NCI-H774 (cell line): ENCODE measurements at regions not wholly inside any gene's neighbourhood (a gene's known extent, or its start where the extent isn't known, plus 50 kb on each side); places are given as distances from the start of the nearest gene placed in this dataset.
"Not testable (repeated sequence)": the region's sequence is repeated elsewhere in the genome, so short reads cannot be mapped to it uniquely, and the experiment has no call there.

ENCODE experiments used
- DNase-seq: peaks from one replicate; lab custom pipeline; 2025; lab: John Stamatoyannopoulos, UW

DNA sequence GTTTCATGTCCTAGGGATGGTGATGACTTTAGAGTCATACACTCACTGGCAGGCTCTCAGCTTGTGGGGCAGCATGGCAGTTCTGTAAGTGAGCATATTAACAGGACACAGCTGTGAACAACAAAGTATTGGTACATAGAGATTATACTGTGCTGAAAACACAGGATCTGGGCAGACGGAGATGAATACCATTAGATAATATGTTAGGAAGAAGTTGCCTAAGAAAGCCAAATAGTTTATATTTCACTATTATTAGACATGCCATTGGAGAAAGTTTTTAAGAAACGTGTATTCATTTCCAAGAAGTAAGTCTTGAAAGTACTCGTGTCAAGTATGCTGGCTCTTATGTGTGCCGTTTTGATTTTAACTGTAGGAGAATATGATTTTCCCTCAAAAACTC is 274.5 kb downstream of the INHBA start:
- DNase-seq = no peak

DNA sequence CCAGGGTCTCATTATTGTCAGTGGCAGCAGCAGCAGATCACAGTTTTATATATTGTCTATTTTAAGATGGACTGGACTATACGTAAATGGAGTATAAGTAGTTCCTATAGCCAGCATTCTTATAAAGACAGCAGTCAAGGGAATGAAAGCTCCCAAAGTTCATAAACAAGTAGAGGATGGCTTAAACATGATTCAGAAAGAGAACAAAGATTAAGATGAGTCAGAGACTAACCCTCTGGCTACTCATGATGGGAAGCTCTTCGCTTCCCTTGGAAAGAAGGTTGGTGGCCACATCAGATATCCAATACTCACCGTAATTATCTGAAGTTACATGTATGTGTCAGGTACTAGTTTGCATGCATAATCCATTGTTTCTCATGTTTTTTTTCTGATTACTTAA is 277.0 kb downstream of the INHBA start:
- DNase-seq = no peak

DNA sequence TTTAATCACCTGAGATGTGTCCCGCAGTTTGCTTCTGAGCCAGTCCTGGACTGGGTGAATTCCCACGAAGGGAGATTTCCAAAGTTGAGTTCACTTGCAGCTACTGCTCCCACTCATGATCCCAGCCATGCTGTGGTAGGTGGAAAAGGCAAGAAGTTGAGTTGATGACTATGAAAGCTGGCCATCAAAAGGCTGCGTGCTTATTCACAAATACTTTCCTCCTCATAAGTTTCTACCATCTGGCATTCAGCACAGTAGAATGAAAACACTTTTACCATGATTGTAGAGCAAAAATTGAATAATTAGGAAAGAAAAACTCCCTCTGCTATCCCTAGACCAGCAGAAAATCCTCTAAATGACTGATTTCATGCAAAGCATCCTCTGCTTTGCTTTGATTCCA is 281.8 kb downstream of the INHBA start:
- no peak for DNase-seq

DNA sequence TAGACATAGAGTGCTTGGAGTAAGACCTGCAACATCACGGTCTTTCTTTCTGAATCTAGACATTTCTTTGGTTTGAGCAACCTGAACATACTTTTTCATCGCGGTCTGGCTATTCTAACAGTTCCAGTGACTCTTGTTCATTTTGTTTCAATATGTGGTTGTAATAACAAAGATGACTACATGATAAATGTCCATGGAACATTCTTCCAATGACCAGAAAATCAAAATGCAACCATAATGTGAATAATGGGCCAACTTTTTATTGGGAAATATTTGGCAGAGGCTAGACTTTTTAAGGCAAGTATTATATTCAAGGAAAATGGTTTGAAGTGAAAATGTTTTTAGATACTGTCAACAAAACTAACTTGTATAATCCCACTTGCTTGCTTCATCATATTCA is 282.5 kb downstream of the INHBA start:
- no peak for DNase-seq

DNA sequence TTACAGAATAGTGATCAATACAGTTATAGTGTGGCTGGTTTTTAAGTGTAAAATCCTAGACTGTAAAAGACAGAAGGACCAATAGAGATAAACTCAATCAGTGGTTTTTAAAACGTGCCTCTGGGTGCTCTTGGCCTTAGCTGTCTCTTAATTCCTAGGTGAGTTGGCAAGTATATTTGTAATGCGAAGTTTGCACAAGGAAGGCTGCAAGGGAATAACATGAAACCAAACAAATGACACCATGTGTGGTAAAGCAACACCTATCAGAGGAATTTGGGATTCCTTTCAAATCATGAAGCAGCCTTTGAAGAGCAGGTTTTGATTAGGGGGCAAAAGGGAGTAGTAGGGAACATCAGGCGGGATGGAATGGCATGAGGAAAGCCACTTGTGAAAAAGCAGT is 284.6 kb downstream of the INHBA start:
- no peak for DNase-seq

DNA sequence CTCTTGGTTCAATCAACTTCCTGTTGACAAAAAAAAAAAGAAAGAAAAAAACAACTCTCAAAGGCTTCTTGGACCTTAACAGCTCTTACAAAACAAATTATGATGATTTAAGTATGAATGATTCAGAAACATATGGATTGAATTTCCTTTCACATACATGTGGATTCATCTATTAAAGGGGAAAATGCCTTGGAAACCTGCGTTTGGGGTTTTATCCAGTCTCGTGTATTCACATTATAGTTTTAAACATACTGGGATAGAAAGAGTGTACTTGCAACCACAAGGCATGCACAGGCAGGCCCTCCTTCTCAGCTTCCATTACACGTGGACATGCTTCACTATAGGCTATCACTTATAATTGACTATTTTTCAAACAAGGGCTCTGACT is 286.7 kb downstream of the INHBA start:
- DNase-seq = no peak

DNA sequence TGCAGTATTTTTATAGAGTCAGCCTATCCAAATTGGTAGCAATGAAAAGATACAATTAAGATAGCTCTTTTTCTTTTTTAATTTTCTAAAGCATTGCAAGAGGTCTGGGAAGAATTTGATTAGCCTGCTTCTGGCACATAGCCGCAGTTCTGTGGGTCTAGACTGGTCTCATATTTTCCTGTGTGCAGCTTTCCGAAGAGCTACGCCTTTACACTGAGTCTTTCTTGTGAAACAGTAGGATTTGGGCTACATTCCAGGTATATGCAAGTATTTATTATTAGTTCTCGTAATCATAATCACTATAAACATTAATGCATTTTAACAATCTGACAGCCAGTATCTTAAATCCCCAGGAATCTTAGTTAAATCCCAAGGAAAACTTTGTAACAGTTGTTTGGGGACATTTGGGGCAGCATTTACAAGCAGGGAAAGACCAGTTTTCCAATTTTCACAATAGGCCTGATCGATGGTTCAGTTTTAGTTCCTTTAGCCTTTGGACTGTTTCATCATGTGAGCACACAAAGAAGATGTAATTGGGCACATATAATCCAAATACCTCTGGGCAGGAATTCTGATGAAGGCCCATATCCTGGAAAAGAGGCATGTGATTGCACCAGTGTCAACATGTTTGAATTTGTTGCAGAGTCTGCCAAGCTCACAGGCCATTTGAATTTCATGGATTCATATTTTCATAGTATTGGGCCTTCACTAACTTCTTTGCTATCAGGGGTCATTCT is 287.3 kb downstream of the INHBA start:
- DNase-seq = no peak

DNA sequence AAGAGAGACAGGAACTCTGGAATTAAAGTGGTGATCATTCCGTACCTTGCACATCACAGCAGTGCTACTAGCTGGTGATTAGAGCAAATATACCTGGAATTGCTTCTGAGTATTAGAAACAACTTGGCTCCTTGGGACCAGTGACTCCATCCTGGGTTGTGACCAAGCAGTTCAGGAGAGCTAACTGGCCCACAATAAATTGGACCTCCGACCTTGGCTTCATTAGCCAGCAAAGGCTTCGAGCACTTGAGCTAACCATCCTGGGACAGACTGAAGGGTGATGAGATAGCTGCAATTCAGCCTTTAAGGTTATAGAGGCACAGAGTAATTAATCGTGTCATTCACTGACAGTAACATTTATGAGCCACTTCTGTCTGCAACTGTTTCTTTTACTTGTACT is 287.8 kb downstream of the INHBA start:
- DNase-seq = no peak

DNA sequence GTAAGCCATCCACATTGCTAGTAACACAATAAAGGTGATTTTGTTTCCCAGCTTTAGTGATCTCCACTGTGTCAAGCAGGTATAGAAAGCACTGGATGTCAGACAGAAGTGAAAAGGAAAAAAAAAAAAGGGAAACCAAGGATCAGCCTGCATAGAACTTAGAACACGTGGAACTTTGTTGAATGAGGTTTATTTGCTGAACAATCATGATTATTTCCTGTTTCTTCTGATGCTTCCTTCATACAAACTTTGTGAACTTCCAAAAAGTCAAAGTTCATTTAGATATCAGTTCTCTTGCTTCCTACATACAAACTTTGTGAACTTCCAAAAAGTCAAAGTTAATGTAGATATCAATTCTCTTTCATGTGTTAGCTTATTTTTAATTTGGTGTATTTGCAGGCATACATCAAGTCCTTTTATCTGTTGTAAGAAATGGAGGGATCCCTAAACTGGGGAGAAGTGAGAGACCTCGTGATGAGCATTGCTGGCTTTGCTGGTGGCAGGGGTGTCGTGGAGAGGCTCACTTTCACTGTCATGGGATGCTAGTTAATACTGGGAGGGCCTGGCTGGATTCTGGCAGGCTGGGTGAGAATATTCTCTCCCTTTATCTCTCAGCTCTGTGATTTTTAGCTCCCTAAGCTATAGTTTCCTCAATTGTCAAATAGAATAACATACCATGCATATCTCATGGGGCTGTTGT is 298.4 kb downstream of the INHBA start:
- no peak for DNase-seq

DNA sequence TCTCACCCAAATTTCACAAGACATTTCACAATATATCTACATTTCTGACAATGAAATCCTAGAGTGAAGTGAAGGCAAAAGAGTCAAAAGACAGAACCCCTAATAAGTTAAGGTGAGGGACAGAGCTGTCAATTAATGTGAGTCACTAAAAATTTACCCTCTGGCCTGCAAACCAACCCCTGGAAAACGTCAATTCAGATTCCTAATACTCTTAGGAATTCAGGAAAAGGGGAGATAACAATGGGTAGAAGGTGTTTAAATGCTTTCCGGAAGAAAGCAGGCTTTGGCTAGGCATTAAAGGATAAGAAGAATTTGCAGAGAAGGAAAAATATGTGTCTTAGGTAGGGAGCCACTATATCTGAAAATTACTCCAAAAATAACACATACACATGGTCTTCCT is 299.6 kb downstream of the INHBA start:
- no peak for DNase-seq

DNA sequence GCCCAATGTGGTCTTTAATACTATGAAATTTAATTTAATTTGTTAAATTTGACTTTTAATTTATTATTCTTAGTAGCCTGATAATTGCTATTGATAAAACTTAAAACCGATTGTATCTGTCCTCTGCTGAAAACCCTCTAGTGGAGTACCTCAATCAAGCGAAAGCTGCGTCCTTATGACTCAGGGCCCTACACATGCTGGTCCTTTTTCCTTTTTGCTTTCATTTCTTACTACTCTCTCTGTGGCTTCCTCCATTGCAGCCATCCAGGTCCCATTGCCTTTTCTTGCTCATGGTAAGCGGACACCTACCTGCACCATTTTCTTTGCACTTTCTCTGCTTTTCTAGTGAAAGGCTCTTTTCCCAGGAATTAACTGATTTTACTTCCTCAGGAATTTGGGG is 301.1 kb downstream of the INHBA start:
- no peak for DNase-seq

DNA sequence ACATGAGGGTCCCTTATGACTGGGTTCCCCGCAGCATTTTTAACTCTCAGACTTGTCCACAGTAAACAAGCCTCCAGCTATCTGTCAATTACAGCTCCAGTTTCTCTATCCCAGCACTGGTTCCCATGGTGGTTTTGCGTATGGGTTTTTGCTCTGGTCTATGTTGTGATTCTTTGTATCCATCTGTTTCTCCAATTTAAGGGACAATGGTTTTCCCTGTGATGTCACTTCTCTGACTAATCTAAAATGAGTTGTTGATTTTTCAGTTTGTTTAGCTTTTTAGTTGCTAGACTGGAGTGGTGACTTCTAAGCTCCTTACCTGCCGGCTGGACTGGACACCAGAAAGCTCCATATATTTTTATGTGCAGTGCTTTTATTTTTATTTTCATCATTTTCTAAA is 303.7 kb downstream of the INHBA start:
- no peak for DNase-seq

DNA sequence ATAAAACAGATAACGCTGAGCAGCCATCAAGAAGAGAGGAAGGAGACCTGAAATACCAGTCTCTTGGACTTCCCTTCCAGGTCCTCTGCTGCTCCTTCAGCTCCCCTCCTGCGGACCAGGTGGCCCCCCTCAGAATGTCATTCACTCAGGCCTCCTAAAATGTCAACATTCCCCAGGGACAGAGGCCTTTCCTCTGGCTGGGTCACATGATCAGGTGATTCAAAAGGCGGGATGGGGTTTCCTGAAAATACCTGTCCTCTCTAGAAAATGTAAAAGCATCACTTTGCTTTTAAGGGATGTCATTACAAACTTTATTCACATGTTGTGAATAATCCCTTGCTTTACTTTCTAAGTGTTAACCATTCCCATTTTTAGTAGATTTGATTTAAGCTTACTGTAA is 311.1 kb downstream of the INHBA start:
- no peak for DNase-seq

DNA sequence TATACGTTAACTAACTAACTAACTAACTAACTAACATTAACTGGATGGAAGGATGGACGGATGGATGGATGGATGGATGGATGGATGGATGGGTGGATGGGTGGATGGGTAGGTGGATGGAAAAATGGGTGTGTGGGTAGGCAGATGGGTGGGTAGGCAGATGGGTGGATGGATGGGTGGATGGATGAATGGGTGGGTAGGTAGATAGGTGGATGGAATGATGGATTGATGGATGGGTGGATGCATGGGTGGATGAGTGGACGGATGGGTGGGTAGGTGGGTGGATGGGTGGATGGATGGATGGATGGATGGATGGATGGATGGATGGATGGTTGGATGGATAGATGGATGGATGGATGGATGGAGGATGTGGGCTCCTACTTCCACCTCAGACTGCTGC is 314.0 kb downstream of the INHBA start:
- not testable (repeated sequence) for DNase-seq

DNA sequence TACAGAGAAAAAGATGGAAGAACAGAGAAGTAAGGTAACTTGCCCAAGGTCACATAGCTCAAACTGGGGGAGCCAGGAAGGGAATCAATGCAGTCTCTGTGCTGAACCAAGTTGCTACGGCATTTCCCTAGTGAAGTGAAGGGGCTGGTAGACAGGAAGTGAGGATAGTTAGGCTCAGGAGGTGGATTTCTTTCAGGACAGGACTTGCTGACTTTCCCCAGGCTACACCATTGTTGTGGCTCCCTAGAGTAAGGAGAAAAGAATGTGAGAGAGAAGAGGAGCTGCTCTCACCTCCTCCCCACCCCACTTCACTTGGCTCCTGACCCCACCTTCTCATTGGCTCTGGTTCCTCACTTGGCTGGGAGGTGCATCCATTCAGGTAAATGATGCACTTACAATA is 316.9 kb downstream of the INHBA start:
- DNase-seq = no peak

DNA sequence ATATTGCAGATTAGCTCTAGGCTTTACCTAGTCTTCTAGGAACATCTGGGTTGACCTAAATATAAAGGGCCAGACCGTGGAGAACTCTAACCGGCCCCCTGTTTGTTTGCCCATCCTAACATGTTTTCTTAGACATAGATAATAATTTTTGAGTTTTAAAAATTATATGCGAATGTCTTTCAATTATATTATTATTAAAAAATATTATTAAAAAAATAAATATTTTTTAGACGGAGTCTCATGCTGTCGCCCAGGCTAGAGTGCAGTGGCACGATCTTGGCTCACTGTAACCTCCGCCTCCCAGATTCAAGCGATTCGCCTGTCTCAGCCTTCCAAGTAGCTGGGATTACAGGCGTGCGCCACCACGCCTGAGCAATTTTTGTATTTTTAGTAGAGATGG is 318.5 kb downstream of the INHBA start:
- no peak for DNase-seq

DNA sequence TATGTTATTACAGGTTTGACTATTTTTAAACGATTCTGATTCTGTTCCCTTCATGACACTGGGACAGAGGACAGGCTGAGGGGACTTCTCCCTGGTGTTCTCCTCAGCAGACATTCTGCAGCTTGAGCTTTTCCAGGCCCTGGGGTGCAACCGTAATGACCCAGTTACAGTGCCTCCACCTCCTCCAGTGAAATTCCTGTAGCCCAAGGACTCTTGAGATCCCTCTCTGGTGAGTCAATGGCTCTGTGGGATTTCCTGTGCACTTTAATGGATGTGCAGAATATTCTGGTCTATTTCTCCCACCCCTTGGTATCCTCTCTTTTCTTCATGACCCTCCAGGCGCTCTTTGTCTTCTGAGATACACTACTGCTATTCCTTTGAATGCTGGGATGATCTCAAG is 319.3 kb downstream of the INHBA start:
- no peak for DNase-seq

DNA sequence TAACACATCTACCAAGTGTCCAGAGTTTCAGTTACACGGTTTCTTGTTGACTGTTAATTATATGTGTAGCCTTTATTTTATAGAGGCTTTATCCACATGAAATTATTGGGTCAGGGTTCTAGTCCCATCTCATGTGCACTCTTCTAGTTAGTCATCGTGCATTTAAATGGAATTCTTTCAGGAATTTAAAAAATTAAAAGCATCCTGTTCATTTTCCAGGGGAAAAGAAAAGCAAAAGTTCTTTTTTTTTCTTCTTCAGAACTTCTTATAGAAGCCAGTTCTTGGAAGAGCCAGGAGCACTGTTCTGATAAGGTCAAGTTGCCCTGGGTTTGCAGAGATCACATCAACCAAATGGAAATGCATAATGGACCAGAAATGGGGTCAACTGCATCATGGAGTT is 324.7 kb downstream of the INHBA start:
- no peak for DNase-seq

DNA sequence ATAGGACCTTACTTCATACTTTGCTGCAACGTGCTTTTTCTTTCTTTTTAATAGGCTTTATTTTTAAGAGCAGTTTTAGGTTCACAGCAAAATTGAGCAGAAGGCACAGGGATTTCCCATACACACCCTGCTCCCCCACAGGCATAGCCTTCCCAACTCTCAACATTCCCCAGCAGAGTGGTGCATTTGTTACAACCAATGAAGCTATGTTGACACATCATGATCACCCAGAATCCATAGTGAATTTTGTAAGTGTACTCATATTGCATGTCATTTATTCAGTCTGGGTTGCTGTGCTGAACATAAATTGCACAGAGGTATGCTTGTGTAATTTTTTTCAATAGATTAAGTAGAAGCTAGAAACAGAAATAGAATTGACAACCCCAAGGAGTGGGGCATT is 327.3 kb downstream of the INHBA start:
- DNase-seq = no peak

DNA sequence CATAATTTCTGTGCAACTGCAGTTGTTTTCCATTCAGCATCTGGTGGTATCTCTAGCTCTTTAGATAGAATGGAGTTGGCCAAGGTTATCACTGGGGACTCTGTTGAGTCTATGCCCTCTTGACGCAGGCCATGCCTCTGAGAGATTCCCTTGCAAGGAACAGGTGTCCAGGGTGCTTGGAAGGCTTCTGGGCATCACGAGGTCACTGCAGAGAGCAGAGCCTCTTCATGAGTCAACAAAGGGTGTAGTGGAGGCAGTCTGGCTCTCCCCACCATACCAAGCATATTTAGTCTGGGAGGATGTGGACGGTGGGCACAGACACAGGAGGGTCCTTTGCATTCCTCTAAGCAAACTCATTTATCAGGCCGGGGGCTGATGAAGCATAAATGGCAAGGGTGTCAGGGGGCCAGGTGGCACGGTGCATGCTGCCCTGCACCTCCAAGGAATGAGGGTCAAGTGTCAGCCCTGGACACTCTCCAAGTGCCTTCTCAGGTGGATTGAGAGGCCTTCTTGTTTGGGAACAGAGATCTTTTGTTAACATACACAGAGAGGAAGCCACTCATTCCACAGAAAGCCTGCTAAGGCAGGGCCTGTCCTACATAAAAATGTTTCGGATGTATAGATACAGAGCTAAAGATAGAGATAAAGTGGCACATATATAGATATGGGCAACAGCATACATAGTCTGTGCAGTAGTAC is 328.6 kb downstream of the INHBA start:
- no peak for DNase-seq

DNA sequence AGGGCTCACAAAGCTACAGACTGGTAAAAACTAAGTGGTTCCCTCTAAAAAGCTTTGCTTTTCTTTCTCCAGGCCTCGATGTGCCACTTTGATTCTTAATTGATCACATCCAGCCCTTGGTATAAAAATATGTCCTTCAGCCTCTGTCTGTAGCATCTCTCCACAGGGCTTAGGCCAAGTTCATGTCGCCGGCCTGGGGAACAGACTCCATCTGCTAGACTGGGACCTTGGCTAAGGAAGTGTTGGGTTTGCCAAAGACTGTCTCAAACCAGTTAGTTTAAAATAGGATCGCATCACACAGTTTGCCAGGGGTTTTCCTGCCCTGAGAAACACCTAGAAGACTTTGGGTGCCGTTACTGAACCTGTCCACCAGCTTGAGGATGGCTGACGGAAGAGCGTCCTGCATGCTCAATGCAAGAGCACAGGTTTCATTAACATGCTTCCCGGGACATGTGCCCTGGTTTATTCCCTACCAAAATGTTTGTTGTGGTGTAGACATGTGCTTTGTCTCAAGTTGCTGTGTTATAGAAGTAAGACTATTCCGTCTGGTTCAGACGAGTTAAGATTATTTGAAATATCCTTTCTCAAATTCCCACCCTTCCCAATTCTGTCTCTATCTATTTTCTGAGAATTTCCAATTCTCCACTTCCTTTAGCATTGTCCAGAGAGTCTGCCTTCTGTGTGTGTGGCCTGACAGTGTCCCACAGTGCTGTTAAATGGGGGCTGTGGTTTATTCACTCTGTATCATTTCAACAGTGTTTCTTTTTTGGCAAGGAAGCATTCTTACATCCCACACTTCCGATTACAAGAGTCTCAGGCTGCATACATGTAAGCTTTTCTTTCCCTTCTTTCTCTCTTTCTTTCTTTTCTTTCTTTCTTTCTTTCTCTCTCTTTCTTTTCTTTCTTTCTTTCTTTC is 334.7 kb downstream of the INHBA start:
- no peak for DNase-seq

DNA sequence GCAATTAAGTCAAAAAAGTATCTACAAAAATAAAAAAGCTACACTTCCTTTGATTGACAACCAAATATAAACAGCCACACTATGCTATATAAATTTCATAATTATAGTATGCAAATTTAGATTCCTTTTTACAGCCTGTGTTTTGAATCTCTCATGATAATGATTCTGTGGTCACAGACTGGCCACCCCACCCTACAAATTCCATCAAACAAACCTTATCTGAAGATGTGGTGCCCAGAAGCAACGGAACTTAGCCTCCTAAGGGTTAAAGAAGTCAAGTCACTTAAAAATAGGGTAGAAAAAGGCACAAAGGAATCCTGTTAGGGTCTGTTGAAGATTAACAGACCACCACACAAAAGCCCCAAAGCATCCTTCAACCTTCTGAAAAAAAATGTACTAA is 351.8 kb downstream of the INHBA start:
- no peak for DNase-seq
